ENCODE measurements at regions not wholly inside any gene's neighbourhood (a gene's known extent, or its start where the extent isn't known, plus 50 kb on each side); places are given as distances from the start of the nearest gene placed in this dataset.

- H3K36me3 ChIP-seq (ENCODE audit: control insufficient read depth in 4 of 4, insufficient read depth in 4 of 4, low read length in 4 of 4) = no peaks in the 10 kb centered on the region
- no peak overlapping the region for H3K9ac ChIP-seq (ENCODE audit: insufficient read depth in 1 of 2, low read length in 2 of 2)
- 52 to 75% methylated on average over 5 of the region's 5 CpGs for WGBS, 2 donors
- no peak overlapping the region for H3K27ac ChIP-seq (ENCODE audit: low read depth in 1 of 2, low read length in 1 of 2)
- no peak for ATAC-seq (ENCODE audit: insufficient read depth, low FRiP score)
- TF ChIP-seq, protein P1, sequence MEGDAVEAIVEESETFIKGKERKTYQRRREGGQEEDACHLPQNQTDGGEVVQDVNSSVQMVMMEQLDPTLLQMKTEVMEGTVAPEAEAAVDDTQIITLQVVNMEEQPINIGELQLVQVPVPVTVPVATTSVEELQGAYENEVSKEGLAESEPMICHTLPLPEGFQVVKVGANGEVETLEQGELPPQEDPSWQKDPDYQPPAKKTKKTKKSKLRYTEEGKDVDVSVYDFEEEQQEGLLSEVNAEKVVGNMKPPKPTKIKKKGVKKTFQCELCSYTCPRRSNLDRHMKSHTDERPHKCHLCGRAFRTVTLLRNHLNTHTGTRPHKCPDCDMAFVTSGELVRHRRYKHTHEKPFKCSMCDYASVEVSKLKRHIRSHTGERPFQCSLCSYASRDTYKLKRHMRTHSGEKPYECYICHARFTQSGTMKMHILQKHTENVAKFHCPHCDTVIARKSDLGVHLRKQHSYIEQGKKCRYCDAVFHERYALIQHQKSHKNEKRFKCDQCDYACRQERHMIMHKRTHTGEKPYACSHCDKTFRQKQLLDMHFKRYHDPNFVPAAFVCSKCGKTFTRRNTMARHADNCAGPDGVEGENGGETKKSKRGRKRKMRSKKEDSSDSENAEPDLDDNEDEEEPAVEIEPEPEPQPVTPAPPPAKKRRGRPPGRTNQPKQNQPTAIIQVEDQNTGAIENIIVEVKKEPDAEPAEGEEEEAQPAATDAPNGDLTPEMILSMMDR (IDR thresholded peaks at IDR 0.05; ENCODE audit: control extremely low read depth, extremely low read depth) = no peak
- no peaks in the 10 kb centered on the region for H3K4me1 ChIP-seq (ENCODE audit: control insufficient read depth in 5 of 5, insufficient read depth in 5 of 5, low read length in 5 of 5)
- H3K9me3 ChIP-seq (ENCODE audit: control insufficient read depth in 4 of 4, insufficient read depth in 3 of 4, low read length in 3 of 4) = no peaks in the 10 kb centered on the region
- H3K4me3 ChIP-seq = no peak overlapping the region
- no peak for DNase-seq
- no peaks in the 10 kb centered on the region for H3K27me3 ChIP-seq (ENCODE audit: control insufficient read depth in 3 of 3, insufficient read depth in 3 of 3, low read length in 2 of 3)
These were observed 118.5 kb downstream of the USP22 start for GRCh38 chr17:20924306-20924705.

DNA sequence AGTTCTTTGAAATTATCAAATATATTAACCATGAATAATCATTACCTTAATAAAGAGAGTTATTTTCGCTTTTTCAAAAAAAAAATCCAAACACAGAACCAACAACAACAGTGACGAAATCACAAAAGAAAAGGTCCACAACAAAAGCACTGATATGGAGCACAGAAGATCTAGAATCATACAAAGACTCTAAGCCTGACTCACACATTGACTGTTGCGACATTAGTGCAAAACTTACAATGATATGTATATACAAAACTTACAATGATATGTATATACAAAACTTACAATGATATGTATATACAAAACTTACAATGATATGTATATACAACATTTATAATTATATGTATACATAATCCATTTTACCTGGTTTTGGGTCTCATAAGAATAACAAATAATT is 117.7 kb downstream of the USP22 start:
- TF ChIP-seq, protein P1 (IDR thresholded peaks at IDR 0.05; ENCODE audit: control extremely low read depth, extremely low read depth) = no peak
- WGBS, 2 donors = 85 to 88% methylated on average over 3 of the region's 3 CpGs
- no peaks in the 10 kb centered on the region for H3K27me3 ChIP-seq (ENCODE audit: control insufficient read depth in 3 of 3, insufficient read depth in 3 of 3, low read length in 2 of 3)
- H3K4me3 ChIP-seq = no peak overlapping the region
- no peaks in the 10 kb centered on the region for H3K9me3 ChIP-seq (ENCODE audit: control insufficient read depth in 4 of 4, insufficient read depth in 3 of 4, low read length in 3 of 4)
- H3K36me3 ChIP-seq (ENCODE audit: control insufficient read depth in 4 of 4, insufficient read depth in 4 of 4, low read length in 4 of 4) = no peaks in the 10 kb centered on the region
- H3K27ac ChIP-seq (ENCODE audit: low read depth in 1 of 2, low read length in 1 of 2) = no peak overlapping the region
- ATAC-seq (ENCODE audit: insufficient read depth, low FRiP score) (no peak), DNase-seq (no peak)
- H3K9ac ChIP-seq (ENCODE audit: insufficient read depth in 1 of 2, low read length in 2 of 2) = no peak overlapping the region
- H3K4me1 ChIP-seq (ENCODE audit: control insufficient read depth in 5 of 5, insufficient read depth in 5 of 5, low read length in 5 of 5) = no peaks in the 10 kb centered on the region

DNA sequence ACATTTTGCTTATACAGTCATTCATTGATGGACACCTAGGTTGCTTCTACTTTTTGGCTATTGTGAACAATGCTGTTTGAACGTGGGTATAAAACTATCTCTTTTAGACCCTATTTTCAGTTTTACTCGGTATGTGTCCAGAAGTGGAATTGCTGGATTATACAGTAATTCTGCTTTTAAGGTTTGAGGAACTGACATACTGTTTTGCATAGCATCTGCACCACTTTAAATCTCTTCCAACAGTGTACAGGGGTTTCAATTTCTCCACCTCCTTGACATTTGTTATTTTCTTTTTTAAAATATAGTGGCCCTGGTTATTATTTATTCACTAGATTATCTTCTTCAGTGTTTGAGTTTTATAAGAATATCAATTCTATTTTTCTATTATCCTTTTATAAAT is 116.9 kb downstream of the USP22 start:
- Histone ChIP-seq H3K9me3 (ENCODE audit: control insufficient read depth in 4 of 4, insufficient read depth in 3 of 4, low read length in 3 of 4) (no peaks in the 10 kb centered on the region), H3K4me3 (no peak overlapping the region), H3K9ac (ENCODE audit: insufficient read depth in 1 of 2, low read length in 2 of 2) (no peak overlapping the region), H3K36me3 (ENCODE audit: control insufficient read depth in 4 of 4, insufficient read depth in 4 of 4, low read length in 4 of 4) (no peaks in the 10 kb centered on the region), H3K27ac (ENCODE audit: low read depth in 1 of 2, low read length in 1 of 2) (no peak overlapping the region), H3K27me3 (ENCODE audit: control insufficient read depth in 3 of 3, insufficient read depth in 3 of 3, low read length in 2 of 3) (no peaks in the 10 kb centered on the region), H3K4me1 (ENCODE audit: control insufficient read depth in 5 of 5, insufficient read depth in 5 of 5, low read length in 5 of 5) (no peaks in the 10 kb centered on the region)
- DNase-seq (no peak), ATAC-seq (ENCODE audit: insufficient read depth, low FRiP score) (no peak)
- TF ChIP-seq, protein P1 (IDR thresholded peaks at IDR 0.05; ENCODE audit: control extremely low read depth, extremely low read depth) = no peak
- WGBS, 2 donors = 71 to 73% methylated on average over 2 of the region's 2 CpGs

DNA sequence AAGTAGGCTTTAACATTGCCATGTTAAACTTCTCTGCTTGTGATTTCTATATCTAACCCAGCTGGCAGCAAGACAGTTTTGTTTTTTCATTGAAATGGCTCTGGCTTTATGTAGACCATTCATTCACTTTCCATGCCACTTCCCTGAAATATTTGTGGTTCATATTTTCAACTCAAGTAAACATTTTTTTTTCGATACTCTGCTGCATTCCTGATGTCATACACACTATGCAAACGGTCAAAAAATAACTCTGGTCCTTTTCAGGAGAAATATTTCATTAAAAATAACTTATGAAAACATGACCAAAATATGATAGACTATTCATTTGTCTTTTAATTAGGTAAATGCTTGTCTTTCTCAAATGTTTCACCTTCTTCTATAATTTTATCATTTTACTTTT is 116.3 kb downstream of the USP22 start:
- Histone ChIP-seq H3K4me1 (ENCODE audit: control insufficient read depth in 5 of 5, insufficient read depth in 5 of 5, low read length in 5 of 5) (no peaks in the 10 kb centered on the region), H3K9me3 (ENCODE audit: control insufficient read depth in 4 of 4, insufficient read depth in 3 of 4, low read length in 3 of 4) (no peaks in the 10 kb centered on the region), H3K36me3 (ENCODE audit: control insufficient read depth in 4 of 4, insufficient read depth in 4 of 4, low read length in 4 of 4) (no peaks in the 10 kb centered on the region), H3K4me3 (no peak overlapping the region), H3K27me3 (ENCODE audit: control insufficient read depth in 3 of 3, insufficient read depth in 3 of 3, low read length in 2 of 3) (no peaks in the 10 kb centered on the region), H3K27ac (ENCODE audit: low read depth in 1 of 2, low read length in 1 of 2) (no peak overlapping the region), H3K9ac (ENCODE audit: insufficient read depth in 1 of 2, low read length in 2 of 2) (no peak overlapping the region)
- DNase-seq = no peak
- TF ChIP-seq, protein P1 (IDR thresholded peaks at IDR 0.05; ENCODE audit: control extremely low read depth, extremely low read depth) = no peak
- 47 to 68% methylated on average over 2 of the region's 2 CpGs for WGBS, 2 donors
- ATAC-seq (ENCODE audit: insufficient read depth, low FRiP score) = no peak

Data from lung (tissue), 11 donors.